Skeletal muscle satellite cell (primary cell): ENCODE measurements at regions not wholly inside any gene's neighbourhood (a gene's known extent, or its start where the extent isn't known, plus 50 kb on each side); places are given as distances from the start of the nearest gene placed in this dataset.
"Not testable (repeated sequence)": the region's sequence is repeated elsewhere in the genome, so short reads cannot be mapped to it uniquely, and the experiment has no call there.

Experiments used
- H3K27me3 ChIP-seq: 2 replicates; pipeline ENCODE4 v1.7.0; 2013; ENCODE audit warnings: low read length; ENCODE audit not compliant: control insufficient read depth, insufficient read depth
- H3K36me3 ChIP-seq: 2 replicates; pipeline ENCODE4 v1.7.0; 2013; ENCODE audit warnings: mild to moderate bottlenecking, control low read depth, low read length; ENCODE audit not compliant: insufficient read depth
- H3K4me1 ChIP-seq: 2 replicates; pipeline ENCODE4 v1.7.0; 2013; ENCODE audit warnings: low read length; ENCODE audit not compliant: control insufficient read depth, insufficient read depth
- H3K4me2 ChIP-seq: 2 replicates; pipeline ENCODE4 v1.7.0; 2013; ENCODE audit warnings: mild to moderate bottlenecking, low read length
- H3K4me3 ChIP-seq: 2 replicates; pipeline ENCODE4 v1.7.0; 2013; ENCODE audit warnings: low read length
- H3K9ac ChIP-seq: 2 replicates; pipeline ENCODE4 v1.7.0; 2013; ENCODE audit warnings: mild to moderate bottlenecking, low read depth, low read length, moderate library complexity
- H3K9me3 ChIP-seq: replicated peaks from 2 replicates; pipeline ENCODE4 v1.7.0; 2013; ENCODE audit warnings: mild to moderate bottlenecking, control low read depth, low read length

DNA sequence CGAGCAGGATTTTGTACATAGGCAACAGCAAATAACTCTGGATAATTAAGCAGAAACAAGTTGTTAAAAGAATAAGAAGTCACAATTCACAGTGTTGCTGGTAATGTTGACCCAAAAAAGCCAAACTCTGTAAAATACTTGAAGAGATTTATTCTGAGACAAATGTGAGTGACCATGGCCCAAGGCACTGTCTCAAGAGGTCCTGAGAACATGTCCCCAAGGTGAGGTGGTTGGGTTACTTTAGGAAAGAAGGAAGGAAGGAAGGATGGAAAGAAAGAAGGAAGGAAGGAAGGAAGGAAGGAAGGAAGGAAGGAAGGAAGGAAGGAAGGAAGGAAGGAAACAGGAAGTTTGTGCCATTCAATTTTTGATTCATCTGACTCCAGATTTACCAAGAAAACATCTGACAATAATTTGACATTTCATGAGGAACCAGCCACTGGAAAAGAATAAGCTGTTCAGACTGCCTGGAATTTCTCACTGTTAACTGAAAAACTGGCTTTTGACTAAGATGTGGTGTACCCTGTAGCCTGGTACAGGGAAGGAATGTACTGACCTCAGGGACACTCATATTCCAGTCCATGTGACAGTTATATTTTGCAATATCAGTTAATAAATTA, 295.9 kb upstream of the TNC start:
- no peak overlapping the region for H3K4me2 ChIP-seq
- H3K27me3 ChIP-seq = peaks cover 5% of the 10 kb centered on the region
- H3K36me3 ChIP-seq = no peaks in the 10 kb centered on the region
- H3K4me3 ChIP-seq = no peak overlapping the region
- no peaks in the 10 kb centered on the region for H3K9me3 ChIP-seq
- peaks cover 2% of the 10 kb centered on the region for H3K4me1 ChIP-seq
- H3K9ac ChIP-seq = no peak overlapping the region

GRCh38 chr9:115414561-115414960, 296.6 kb upstream of the TNC start:
- H3K4me3 ChIP-seq = no peak overlapping the region
- no peaks in the 10 kb centered on the region for H3K9me3 ChIP-seq
- peaks cover 2% of the 10 kb centered on the region for H3K4me1 ChIP-seq
- no peaks in the 10 kb centered on the region for H3K36me3 ChIP-seq
- no peak overlapping the region for H3K4me2 ChIP-seq
- no peaks in the 10 kb centered on the region for H3K27me3 ChIP-seq
- H3K9ac ChIP-seq = no peak overlapping the region

GRCh38 chr9:115415450-115415849, 297.5 kb upstream of the TNC start:
- Histone ChIP-seq H3K36me3 (no peaks in the 10 kb centered on the region), H3K9ac (no peak overlapping the region), H3K27me3 (no peaks in the 10 kb centered on the region), H3K4me2 (no peak overlapping the region), H3K9me3 (no peaks in the 10 kb centered on the region), H3K4me3 (no peak overlapping the region), H3K4me1 (peaks cover 2% of the 10 kb centered on the region)

DNA sequence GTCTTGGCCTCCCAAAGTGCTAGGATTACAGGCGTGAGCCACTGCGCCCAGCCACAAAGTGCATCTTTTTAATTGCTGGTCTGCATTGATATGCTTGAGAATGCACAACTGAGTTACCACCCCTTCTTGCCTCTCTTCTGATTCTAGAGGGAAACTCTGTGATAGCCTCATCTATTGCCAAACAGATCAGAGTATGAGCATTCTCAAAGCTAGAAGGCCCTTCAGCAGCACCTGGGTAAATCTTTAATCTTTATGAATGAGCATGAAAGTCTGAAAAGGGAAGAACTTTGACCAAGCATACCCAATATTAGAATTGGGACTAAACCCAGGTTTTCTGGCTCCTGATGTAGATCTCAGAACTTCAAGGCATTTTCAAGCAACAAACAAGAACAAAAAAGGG, 298.3 kb upstream of the TNC start:
- Histone ChIP-seq H3K9me3 (no peaks in the 10 kb centered on the region), H3K36me3 (no peaks in the 10 kb centered on the region), H3K4me2 (no peak overlapping the region), H3K9ac (no peak overlapping the region), H3K4me1 (peaks cover 2% of the 10 kb centered on the region), H3K4me3 (no peak overlapping the region), H3K27me3 (no peaks in the 10 kb centered on the region)

GRCh38 chr9:115418181-115418580, 300.2 kb upstream of the TNC start:
- not testable (repeated sequence) for H3K4me3 ChIP-seq

DNA sequence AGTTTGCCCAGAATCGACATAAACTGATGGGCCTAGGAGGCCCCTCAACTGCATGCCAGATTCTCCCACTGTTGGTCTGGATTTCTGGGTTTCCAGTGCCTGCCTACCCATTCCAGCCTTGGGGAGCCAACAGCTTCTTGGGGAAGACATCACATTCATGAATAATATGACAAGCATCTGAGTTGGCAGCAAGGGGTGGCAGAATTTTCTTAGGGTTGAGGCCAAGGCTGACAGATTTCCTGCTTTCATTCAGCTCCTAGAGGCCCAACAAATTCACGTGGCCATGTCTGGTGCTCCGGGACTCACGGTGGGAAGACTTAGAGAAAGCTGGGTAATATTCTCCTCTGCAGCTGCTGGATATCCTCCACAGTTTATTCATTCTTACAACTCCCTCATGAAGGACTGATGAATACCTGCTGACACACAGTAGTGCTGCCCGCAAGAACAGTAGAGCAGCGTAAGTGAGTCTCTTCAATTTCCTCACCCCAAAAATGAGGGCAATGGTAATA, 305.0 kb upstream of the TNC start:
- no peak overlapping the region for H3K4me2 ChIP-seq
- no peak overlapping the region for H3K9ac ChIP-seq
- no peaks in the 10 kb centered on the region for H3K27me3 ChIP-seq
- H3K9me3 ChIP-seq = no peaks in the 10 kb centered on the region
- H3K4me3 ChIP-seq = no peak overlapping the region
- no peaks in the 10 kb centered on the region for H3K36me3 ChIP-seq
- no peaks in the 10 kb centered on the region for H3K4me1 ChIP-seq

More at GRCh38 chr9:115418181-115418580, 300.2 kb upstream of the TNC start:
- H3K9ac ChIP-seq, H3K4me2 ChIP-seq, H3K27me3 ChIP-seq, H3K4me1 ChIP-seq, H3K36me3 ChIP-seq, H3K9me3 ChIP-seq: not testable (repeated sequence)

DNA sequence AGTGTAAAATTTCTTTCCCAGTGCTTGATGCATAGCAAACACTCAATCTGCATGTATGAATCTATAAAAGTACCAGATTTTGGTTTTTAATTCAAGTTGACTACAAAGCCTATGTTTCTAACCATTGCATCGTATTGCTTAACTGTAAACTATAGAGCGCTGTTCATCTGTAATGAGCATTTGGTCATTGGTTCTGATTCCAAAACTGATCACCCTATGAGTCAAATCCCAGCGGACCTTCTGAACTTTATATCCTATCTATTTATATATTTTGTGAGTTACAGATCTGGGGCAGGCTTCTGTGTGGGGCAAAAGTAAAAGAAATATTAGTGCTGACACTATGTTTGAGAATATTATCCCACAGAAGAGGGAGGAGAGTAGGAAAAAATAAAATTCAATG, 305.7 kb upstream of the TNC start:
- H3K4me3 ChIP-seq = no peak overlapping the region
- H3K9me3 ChIP-seq = no peaks in the 10 kb centered on the region
- H3K27me3 ChIP-seq = no peaks in the 10 kb centered on the region
- no peak overlapping the region for H3K9ac ChIP-seq
- H3K4me1 ChIP-seq = no peaks in the 10 kb centered on the region
- H3K4me2 ChIP-seq = no peak overlapping the region
- no peaks in the 10 kb centered on the region for H3K36me3 ChIP-seq

GRCh38 chr9:115425601-115426000, 307.6 kb upstream of the TNC start:
- H3K27me3 ChIP-seq = no peaks in the 10 kb centered on the region
- H3K4me1 ChIP-seq = no peaks in the 10 kb centered on the region
- H3K9ac ChIP-seq = no peak overlapping the region
- H3K4me3 ChIP-seq = no peak overlapping the region
- no peak overlapping the region for H3K4me2 ChIP-seq
- no peaks in the 10 kb centered on the region for H3K36me3 ChIP-seq
- no peaks in the 10 kb centered on the region for H3K9me3 ChIP-seq

DNA sequence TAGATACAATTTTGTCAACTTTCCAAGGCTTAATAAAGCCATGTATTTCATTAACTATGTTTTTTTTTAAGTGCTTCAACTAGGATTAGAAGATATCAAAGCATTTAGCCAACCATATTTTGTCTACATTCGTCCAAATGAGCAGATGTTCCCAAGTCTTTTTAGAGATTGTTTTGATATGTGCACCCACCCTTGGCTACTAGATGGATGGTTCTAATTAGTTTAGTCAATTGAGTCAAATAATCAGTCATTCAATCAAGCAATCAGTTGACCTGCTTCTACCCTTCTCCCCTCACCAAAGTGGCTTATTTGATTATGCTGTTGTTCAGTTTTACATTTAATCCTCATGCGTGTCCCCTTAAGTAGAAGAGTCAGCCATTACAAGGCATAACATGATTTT, 319.5 kb upstream of the TNC start:
- H3K4me2 ChIP-seq = no peak overlapping the region
- H3K9me3 ChIP-seq = no peaks in the 10 kb centered on the region
- peaks cover 6% of the 10 kb centered on the region for H3K27me3 ChIP-seq
- no peaks in the 10 kb centered on the region for H3K36me3 ChIP-seq
- H3K4me1 ChIP-seq = no peaks in the 10 kb centered on the region
- H3K4me3 ChIP-seq = no peak overlapping the region
- H3K9ac ChIP-seq = no peak overlapping the region

DNA sequence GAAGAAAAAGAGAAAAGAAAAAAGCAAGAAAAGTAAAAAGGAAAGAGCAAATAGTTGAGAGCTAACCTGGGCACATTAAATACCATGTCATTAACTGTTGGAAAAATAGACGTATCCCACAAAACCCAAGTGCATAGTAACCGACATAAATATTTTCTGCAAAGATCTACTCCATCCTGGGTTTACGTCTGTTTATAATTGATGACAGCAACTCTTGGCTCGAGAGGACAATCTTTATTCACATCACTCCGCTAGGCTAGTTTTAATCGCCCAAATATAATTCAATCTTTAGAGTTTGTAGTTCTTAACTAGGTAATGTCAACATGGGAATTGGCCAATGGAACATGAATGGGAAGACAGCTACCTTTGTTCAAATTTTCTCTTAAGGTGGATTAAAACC, 321.7 kb upstream of the TNC start:
- Histone ChIP-seq H3K27me3 (peaks cover 19% of the 10 kb centered on the region), H3K4me2 (no peak overlapping the region), H3K36me3 (no peaks in the 10 kb centered on the region), H3K4me1 (no peaks in the 10 kb centered on the region), H3K4me3 (no peak overlapping the region), H3K9me3 (no peaks in the 10 kb centered on the region), H3K9ac (no peak overlapping the region)

DNA sequence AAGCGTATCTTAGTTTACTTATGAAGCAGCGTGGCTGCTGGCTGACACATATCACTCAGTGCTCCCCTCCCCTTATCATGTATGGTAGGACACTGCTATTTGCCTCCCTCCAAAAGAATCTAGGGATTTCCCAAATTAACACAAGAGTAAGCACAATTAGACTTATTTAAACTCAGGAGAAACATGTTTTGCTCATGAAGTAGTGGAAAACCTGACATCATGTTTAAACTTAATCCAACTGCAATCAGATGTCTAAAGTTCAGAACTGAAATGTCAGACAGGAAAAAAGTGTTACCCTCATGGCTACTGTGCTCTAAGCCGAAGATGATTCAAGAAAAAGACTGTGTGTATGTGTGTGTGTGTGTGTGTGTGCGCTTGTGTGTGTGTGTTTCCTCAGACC, 324.1 kb upstream of the TNC start:
- Histone ChIP-seq H3K4me3 (no peak overlapping the region), H3K27me3 (peaks cover 19% of the 10 kb centered on the region), H3K9ac (no peak overlapping the region), H3K36me3 (no peaks in the 10 kb centered on the region), H3K4me1 (no peaks in the 10 kb centered on the region), H3K9me3 (no peaks in the 10 kb centered on the region), H3K4me2 (no peak overlapping the region)

GRCh38 chr9:115443890-115444289, 325.9 kb upstream of the TNC start:
- Histone ChIP-seq H3K4me1 (no peaks in the 10 kb centered on the region), H3K9me3 (no peaks in the 10 kb centered on the region), H3K4me2 (no peak overlapping the region), H3K27me3 (peaks cover 12% of the 10 kb centered on the region), H3K9ac (no peak overlapping the region), H3K4me3 (no peak overlapping the region), H3K36me3 (no peaks in the 10 kb centered on the region)
